ENCODE measurements at regions not wholly inside any gene's neighbourhood (a gene's known extent, or its start where the extent isn't known, plus 50 kb on each side); places are given as distances from the start of the nearest gene placed in this dataset.
"Not testable (repeated sequence)": the region's sequence is repeated elsewhere in the genome, so short reads cannot be mapped to it uniquely, and the experiment has no call there.

DNA sequence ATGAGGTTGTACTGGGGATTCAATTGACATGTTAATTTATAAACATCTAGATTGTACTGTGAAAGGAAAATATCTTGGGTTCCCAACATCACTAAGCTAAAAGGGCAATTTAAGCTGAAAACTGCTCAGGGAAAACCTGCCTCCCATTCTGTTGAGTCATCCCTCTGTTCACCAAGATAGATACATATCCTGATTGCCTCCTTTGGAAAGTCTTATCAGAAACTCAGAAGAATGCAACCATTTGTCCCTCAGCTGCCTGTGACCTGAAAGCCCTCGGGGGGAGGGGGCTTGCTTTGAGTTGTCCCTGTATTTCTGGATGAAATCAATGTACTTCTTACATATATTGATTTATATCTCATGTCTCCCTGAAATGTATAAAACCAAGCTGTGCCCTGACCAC, 187.0 kb upstream of the ETV3 start:
- Mint-ChIP-seq H3K36me3 (ENCODE audit: low read depth) (no peaks in the 10 kb centered on the region), H3K4me3 (no peak overlapping the region), H3K27ac (no peak overlapping the region), H3K4me1 (no peaks in the 10 kb centered on the region), H3K9me3 (peaks cover 3% of the 10 kb centered on the region), H3K27me3 (peaks cover 34% of the 10 kb centered on the region)
- ChIA-PET CTCF (no interaction called here), POLR2A (no interaction called here)
- DNase-seq, result no peak

DNA sequence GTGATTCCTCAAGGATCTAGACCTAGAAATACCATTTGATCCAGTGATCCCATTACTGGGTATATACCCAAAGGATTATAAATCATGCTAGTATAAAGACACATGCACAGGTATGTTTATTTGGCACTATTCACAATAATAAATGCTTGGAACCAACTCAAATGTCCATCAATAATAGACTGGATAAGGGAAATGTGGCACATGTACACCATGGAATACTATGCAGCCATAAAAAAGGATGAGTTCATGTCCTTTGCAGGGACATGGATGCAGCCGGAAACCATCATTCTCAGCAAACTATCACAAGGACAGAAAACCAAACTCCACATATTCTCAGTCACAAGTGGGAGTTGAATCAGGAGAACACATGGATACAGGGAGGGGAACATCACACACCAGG, 183.8 kb upstream of the ETV3 start:
- H3K36me3 Mint-ChIP-seq (ENCODE audit: low read depth); H3K4me3 Mint-ChIP-seq; H3K27ac Mint-ChIP-seq; H3K4me1 Mint-ChIP-seq; CTCF ChIA-PET; DNase-seq; POLR2A ChIA-PET: not testable (repeated sequence)
- peaks cover 39% of the 10 kb centered on the region for H3K27me3 Mint-ChIP-seq
- peaks cover 10% of the 10 kb centered on the region for H3K9me3 Mint-ChIP-seq

DNA sequence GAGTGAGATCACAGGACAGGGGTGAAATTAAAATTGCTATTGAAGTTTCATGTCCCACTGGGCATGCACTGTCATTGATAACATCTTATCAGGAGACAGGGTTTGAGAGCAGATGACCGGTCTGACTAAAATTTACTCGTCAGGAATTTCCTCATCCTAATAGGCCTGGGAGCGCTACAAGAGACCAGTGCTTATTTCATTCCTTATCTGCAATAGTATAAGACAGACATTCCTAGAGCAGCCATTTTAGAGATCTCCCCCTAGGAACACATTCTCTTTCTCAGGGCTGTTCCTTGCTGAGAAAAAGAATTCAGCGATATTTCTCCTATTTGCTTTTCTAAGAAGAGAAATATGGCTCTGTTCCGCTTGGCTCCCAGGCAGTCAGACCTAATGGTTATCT, 181.4 kb upstream of the ETV3 start:
- ChIA-PET POLR2A (no interaction called here), CTCF (interaction anchor here (1.3 kb wide), 1 partner anchor 50 kb away, joined by 3 read pairs; no protein-coding TSS in a partner anchor)
- no peaks in the 10 kb centered on the region for H3K4me1 Mint-ChIP-seq
- H3K27me3 Mint-ChIP-seq, result peaks cover 26% of the 10 kb centered on the region
- no peak overlapping the region for H3K27ac Mint-ChIP-seq
- H3K9me3 Mint-ChIP-seq, result peaks cover 10% of the 10 kb centered on the region
- H3K4me3 Mint-ChIP-seq, result no peak overlapping the region
- H3K36me3 Mint-ChIP-seq (ENCODE audit: low read depth), result no peaks in the 10 kb centered on the region
- DNase-seq, result no peak

DNA sequence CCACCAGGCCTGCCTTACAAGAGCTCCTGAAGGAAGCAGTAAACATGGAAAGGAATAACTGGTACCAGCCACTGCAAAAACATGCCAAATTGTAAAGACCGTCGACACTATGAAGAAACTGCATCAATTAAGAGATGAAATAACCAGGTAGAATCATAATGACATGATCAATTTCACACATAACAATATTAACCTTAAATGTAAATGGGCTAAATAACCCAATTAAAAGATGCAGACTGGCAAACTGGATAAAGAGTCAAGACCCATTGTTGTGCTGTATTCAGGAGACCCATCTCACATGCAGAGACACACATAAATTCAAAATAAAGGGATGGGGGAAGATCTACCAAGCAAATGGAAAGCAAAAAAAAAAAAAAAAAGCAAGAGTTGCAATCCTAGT, 179.0 kb upstream of the ETV3 start:
- H3K4me1 Mint-ChIP-seq; POLR2A ChIA-PET; CTCF ChIA-PET; H3K27ac Mint-ChIP-seq; DNase-seq; H3K36me3 Mint-ChIP-seq (ENCODE audit: low read depth); H3K4me3 Mint-ChIP-seq: not testable (repeated sequence)
- Mint-ChIP-seq H3K27me3 (peaks cover 33% of the 10 kb centered on the region), H3K9me3 (peaks cover 10% of the 10 kb centered on the region)

DNA sequence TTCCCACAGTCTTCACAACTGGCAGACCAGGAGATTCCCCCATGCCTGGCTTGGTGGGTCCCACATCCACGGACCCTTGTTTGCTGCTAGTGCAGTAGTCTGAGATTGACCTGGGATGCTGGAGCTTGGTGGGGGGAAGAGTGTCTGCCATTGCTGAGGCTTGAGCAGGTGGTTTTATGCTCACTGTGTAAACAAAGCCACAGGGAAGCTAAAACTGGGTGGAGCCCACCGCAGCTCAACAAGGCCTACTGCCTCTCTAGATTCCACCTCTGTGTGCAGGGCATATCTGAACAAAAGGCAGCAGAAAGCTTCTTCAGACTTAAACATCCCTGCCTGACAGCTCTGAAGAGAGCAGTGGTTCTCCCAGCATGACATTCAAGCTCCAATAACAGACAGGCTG, 177.3 kb upstream of the ETV3 start:
- ChIA-PET CTCF (no interaction called here), POLR2A (no interaction called here)
- no peak overlapping the region for H3K4me3 Mint-ChIP-seq
- H3K27ac Mint-ChIP-seq, result no peak overlapping the region
- H3K27me3 Mint-ChIP-seq, result peaks cover 31% of the 10 kb centered on the region
- no peak for DNase-seq
- H3K36me3 Mint-ChIP-seq (ENCODE audit: low read depth), result no peaks in the 10 kb centered on the region
- peaks cover 10% of the 10 kb centered on the region for H3K9me3 Mint-ChIP-seq
- no peaks in the 10 kb centered on the region for H3K4me1 Mint-ChIP-seq

DNA sequence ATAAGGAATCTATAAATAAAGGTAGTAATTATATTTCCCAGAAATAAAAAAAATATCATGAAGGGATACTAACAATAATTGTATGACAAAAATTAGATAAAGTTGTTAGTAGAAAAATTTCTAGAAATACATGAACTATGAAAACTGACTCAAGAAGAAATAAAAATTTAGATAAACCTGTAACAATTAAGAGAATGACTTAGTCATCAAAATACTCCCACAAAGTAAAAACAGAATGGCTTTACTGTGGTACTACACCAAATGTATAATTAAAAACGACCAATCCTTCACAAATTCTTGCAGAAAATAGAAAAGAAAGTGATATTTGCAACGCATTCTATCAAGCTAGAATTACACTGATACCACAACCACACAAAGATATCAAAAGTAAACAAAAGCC, 176.2 kb upstream of the ETV3 start:
- CTCF ChIA-PET, result no interaction called here
- POLR2A ChIA-PET, result no interaction called here
- Mint-ChIP-seq H3K4me1 (no peaks in the 10 kb centered on the region), H3K27ac (no peak overlapping the region), H3K27me3 (peaks cover 31% of the 10 kb centered on the region), H3K4me3 (no peak overlapping the region), H3K9me3 (peaks cover 7% of the 10 kb centered on the region), H3K36me3 (ENCODE audit: low read depth) (no peaks in the 10 kb centered on the region)
- no peak for DNase-seq

DNA sequence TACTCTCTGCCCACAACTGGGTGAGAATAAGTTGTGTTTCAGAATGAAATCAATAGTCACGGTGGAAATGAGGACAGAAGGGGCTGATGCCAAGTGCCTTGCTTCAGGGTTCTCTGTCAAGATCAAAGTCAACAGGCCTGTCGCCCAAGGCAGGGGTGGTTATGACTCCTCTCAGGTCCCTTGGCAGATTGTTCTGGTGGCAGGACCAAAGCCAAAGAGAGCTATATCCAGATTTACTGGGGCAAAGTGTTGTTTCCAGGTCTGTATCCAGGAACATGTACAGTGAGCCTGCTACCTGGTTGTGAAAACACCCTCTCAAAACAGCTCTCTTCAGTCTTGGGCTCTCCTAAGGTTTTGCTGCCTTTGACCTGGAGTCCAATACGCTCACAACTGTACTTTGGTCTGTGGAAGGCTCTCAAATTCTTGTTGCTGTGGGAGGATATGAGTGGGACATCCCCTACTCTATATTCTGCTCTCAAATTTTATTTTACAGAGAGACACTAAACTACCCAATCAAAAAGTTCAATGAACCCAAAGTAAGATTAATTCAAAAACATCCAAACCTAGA, 175.1 kb upstream of the ETV3 start:
- Mint-ChIP-seq H3K4me3 (no peak overlapping the region), H3K4me1 (no peaks in the 10 kb centered on the region), H3K27ac (no peak overlapping the region), H3K27me3 (peaks cover 34% of the 10 kb centered on the region), H3K9me3 (peaks cover 5% of the 10 kb centered on the region), H3K36me3 (ENCODE audit: low read depth) (no peaks in the 10 kb centered on the region)
- DNase-seq, result no peak
- POLR2A ChIA-PET, result no interaction called here
- CTCF ChIA-PET, result no interaction called here

DNA sequence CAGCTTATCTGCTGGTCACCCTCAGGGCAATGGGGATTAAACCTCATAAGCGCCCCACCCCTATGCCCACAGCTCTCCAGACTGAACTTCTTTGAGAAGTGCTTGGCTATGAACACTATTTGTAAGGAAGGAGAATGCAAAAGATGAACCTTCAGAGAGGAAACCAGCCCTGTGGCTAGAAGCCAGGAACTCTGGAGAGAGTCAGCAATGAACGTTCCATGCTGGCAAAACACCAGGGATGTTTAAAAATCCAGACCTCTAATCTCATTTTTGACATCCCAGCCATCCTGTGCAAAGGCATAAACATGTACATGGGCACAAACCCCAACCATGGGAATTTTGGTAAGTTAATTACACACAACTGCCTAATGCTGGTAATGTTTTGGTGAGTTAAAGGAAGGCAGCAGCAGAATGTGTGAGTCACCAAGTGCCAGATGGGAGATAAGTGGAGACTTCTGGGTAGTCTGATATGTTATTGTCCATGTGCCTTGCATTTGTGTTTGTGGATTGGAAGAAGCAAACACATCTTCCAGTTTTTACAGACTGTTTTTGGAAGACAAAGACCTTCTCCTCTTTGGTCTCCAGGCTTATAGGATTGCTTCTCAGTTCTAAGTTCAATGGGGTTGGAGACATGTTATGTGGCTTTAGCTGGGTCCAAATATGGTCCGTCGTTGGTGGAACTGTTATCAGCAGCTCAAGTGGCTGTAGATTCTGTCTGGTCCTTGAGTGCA, 174.1 kb upstream of the ETV3 start:
- Mint-ChIP-seq H3K9me3 (no peaks in the 10 kb centered on the region), H3K27ac (no peak overlapping the region), H3K4me1 (no peaks in the 10 kb centered on the region), H3K36me3 (ENCODE audit: low read depth) (no peaks in the 10 kb centered on the region), H3K4me3 (no peak overlapping the region), H3K27me3 (peaks cover 26% of the 10 kb centered on the region)
- ChIA-PET CTCF (no interaction called here), POLR2A (no interaction called here)
- no peak for DNase-seq

DNA sequence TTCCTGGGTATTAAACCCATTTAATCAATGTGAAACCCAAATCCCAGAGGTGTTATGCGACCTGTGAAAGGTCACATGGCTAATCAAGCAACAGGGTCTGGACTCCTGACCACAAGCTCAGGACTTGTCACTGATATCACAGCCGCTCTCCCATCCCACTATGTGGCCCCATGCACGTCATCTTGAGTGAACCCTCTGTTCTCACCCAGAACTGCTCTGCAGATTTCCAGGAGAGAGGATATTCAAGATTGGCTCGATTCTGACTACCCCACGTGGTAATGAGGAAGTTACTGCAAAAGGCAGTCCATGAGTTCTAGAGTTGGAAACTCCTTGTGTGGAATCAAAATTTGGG, 173.5 kb upstream of the ETV3 start:
- DNase-seq, result no peak
- no peak overlapping the region for H3K27ac Mint-ChIP-seq
- peaks cover 28% of the 10 kb centered on the region for H3K27me3 Mint-ChIP-seq
- H3K4me1 Mint-ChIP-seq, result no peaks in the 10 kb centered on the region
- ChIA-PET CTCF (no interaction called here), POLR2A (no interaction called here)
- no peaks in the 10 kb centered on the region for H3K9me3 Mint-ChIP-seq
- H3K4me3 Mint-ChIP-seq, result no peak overlapping the region
- no peaks in the 10 kb centered on the region for H3K36me3 Mint-ChIP-seq (ENCODE audit: low read depth)

DNA sequence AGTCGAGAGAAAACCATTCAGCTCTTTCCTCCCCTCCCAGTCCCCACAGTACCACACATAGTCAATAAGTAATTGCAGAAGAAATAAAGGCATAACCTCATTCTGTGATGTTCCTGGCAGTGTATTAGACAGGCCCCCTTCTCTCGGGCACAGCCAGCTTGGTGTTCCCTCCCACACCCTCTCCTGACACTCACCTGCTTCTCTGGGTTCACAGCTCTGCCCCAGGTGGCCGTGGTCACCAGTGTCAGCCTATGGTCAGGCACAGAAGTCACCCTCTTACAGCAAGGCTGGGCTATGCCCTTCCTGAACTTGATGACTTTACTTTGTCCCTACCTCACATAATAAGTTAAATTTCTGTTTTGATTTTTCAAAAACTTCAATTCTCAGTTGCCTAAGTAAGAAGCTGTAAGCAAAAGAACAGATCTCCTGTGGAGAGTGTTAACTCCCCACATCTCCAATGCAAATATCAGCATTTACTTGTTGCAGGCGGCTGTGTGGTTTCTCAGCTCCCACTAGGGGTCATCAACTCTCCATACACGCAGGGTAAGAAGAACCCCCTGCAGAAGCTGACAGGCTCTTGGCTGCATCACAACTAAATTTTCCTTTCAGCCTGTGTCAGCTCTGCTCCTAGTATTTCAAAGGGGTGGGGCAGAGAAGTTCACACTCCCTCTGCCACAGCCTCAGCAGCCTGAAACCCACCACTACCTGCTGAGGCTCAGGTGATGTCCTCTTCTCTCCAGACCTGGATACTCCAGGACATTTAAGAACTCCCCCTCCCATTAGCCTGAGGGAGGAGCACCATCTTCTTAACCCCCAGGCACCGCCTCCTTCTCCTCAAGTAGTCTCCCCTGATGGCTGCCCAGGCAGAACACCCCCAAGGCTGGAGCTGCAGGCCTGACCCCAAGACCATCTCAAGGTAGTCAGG, 172.9 kb upstream of the ETV3 start:
- DNase-seq; CTCF ChIA-PET; H3K36me3 Mint-ChIP-seq (ENCODE audit: low read depth); H3K9me3 Mint-ChIP-seq; H3K27ac Mint-ChIP-seq; H3K4me1 Mint-ChIP-seq; H3K4me3 Mint-ChIP-seq; POLR2A ChIA-PET: not testable (repeated sequence)
- H3K27me3 Mint-ChIP-seq, result peaks cover 26% of the 10 kb centered on the region

DNA sequence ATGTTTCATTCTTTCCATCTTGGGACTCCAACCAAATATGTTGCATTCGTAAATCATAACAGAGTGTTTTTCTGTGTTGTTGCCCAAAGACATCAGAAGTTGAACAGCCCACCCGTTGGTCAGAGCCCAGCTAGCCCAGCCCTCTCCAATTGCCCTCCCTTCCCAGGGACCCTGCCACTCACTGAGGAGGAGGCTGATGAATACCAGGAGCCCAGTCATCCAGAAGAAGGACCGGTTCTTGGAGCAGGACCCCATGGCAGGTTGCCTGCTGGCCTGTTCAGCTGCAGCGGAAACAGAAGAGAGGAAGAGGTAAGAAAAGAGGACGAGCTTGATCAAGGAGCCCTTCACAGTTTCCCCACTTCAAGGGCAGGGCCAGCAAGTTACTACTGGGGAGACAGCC, 172.2 kb upstream of the ETV3 start:
- Mint-ChIP-seq H3K9me3 (no peaks in the 10 kb centered on the region), H3K4me1 (no peaks in the 10 kb centered on the region), H3K4me3 (no peak overlapping the region), H3K36me3 (ENCODE audit: low read depth) (no peaks in the 10 kb centered on the region), H3K27me3 (peaks cover 29% of the 10 kb centered on the region), H3K27ac (no peak overlapping the region)
- DNase-seq, result no peak
- POLR2A ChIA-PET, result no interaction called here
- CTCF ChIA-PET, result no interaction called here

DNA sequence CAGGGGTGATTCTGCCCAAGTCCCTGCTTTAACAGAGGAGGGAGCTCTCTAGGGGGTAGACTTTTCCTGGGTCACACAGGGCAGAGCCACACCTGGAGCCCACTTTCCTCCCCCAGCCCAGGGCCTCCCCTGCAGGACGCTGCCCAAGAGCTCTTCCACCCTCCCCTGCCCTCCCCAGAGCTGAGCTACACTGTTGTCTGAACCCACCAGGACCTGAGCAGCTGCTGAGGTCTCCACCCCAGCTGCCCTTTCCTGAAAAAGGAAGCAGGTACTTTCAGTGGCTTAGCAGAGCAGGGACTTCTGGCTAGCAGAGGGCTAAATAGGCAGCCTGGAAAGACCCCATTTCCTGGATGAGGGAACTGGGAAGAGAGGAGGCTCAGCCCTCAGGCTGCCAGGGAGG, 169.3 kb upstream of the ETV3 start:
- peaks cover 21% of the 10 kb centered on the region for H3K27me3 Mint-ChIP-seq
- ChIA-PET CTCF (no interaction called here), POLR2A (no interaction called here)
- DNase-seq, result no peak
- no peak overlapping the region for H3K4me3 Mint-ChIP-seq
- no peaks in the 10 kb centered on the region for H3K4me1 Mint-ChIP-seq
- H3K27ac Mint-ChIP-seq, result no peak overlapping the region
- H3K36me3 Mint-ChIP-seq (ENCODE audit: low read depth), result no peaks in the 10 kb centered on the region
- no peaks in the 10 kb centered on the region for H3K9me3 Mint-ChIP-seq

DNA sequence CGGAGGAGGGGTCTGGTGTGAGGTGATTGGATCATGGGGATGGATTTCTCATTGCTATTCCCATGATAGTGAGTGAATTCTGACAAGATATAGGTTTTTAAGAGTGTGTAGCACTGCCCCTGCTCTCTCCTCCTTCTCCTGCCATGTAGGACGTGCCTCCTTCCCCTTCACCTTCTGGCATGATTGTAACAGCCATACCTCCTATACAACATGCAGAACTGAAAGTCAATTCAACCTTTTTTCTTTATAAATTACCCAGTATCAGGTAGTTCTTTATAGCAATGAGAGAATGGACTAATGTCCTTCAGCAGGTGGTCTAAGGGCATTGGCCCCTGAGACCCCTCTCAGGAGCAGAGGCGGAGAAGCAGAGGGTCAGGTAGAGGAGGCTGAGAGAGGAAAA, 168.7 kb upstream of the ETV3 start:
- H3K4me3 Mint-ChIP-seq, result no peak overlapping the region
- H3K36me3 Mint-ChIP-seq (ENCODE audit: low read depth), result no peaks in the 10 kb centered on the region
- H3K9me3 Mint-ChIP-seq, result no peaks in the 10 kb centered on the region
- no peak for DNase-seq
- H3K27me3 Mint-ChIP-seq, result peaks cover 19% of the 10 kb centered on the region
- CTCF ChIA-PET, result no interaction called here
- no peak overlapping the region for H3K27ac Mint-ChIP-seq
- POLR2A ChIA-PET, result no interaction called here
- H3K4me1 Mint-ChIP-seq, result no peaks in the 10 kb centered on the region

DNA sequence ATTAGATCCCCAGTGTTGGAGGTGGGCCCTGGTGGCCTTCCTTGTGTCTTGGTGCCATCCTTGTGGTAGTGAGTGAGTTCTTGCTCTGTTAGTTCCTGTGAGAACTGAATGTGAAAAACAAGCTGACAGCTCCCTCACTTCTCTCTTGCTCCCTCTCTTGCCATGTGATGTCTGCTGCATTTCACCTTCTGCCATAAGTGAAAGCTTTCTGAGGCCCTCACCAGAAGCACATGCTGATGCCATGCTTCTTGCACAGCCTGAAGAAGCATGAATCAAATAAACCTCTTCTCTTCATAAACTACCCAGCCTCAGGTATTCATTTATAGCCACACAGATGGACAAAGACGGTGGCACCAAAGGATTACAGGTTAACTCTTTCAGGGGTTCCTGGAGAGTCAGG, 166.1 kb upstream of the ETV3 start:
- H3K4me3 Mint-ChIP-seq, result no peak overlapping the region
- ChIA-PET CTCF (no interaction called here), POLR2A (no interaction called here)
- no peak for DNase-seq
- no peaks in the 10 kb centered on the region for H3K4me1 Mint-ChIP-seq
- no peak overlapping the region for H3K27ac Mint-ChIP-seq
- no peaks in the 10 kb centered on the region for H3K36me3 Mint-ChIP-seq (ENCODE audit: low read depth)
- H3K9me3 Mint-ChIP-seq, result no peaks in the 10 kb centered on the region
- H3K27me3 Mint-ChIP-seq, result peaks cover 14% of the 10 kb centered on the region

All from activated CD4-positive, alpha-beta memory T cell treated with anti-CD3 and anti-CD28 coated beads, Interleukin-2, amount 10 ng/mL, durations not matched to agents 7 days and 5 days (primary cell).